CD4-positive, alpha-beta T cell treated with Interleukin-4 for 1 hour (primary cell): ENCODE measurements at regions not wholly inside any gene's neighbourhood (a gene's known extent, or its start where the extent isn't known, plus 50 kb on each side); places are given as distances from the start of the nearest gene placed in this dataset.
"Not testable (repeated sequence)": the region's sequence is repeated elsewhere in the genome, so short reads cannot be mapped to it uniquely, and the experiment has no call there.

Experiments used
- DNase-seq, 2 donors: peaks; one replicate each; pipeline ENCODE4 v3.0.0-alpha.2; 2020 to 2022

DNA sequence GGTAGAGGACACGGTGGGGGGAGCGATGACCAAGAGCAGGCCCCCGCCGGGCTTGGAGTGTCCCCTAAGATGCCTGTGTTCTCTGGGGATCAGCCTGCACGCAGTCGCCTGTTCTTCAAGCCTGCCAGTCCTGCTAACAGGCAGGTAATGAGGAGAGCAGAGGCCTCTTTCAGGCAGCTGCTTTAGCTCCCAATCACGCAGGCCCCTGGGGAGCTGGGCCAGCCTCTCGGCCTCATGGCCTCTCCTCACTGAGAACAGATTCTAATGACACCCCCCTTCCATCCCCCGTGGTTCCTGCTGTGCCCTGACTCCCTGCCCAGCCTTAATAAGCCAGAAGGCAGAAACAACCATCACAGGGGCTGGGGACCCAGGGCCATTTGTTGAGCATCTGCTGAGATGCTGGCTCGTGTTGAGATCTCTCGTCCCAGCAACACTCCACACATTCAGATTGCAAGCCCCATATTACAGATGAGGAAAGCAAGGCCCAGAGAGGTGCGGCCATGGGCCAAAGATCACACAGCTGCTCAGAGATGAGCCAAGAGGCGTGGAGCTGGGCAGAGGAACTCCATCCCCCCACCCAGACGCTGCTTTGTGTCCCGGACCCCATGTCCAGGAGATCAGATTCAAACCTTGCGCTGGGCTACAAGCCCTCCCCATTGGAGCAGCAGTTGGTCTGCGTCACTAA, 71.6 kb upstream of the CASZ1 start:
- no peak for DNase-seq

DNA sequence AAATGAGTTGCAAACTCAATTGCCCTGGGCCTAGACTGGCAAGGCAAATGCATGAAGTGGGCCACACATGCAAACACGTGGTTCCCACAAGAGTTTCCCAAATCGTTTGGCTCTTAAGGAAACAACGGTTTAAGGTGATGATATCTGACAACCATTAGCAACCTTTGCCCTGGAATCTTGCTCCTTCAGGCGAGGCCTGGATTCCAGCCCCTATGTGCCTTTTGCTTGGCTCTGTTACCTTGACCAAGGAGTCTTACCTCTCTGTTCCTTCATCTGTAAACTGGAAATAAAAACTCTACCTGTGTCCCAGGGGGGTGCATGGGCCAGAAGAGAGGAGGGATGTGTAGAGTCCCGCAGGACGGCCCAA, 72.1 kb upstream of the CASZ1 start:
- DNase-seq = no peak

DNA sequence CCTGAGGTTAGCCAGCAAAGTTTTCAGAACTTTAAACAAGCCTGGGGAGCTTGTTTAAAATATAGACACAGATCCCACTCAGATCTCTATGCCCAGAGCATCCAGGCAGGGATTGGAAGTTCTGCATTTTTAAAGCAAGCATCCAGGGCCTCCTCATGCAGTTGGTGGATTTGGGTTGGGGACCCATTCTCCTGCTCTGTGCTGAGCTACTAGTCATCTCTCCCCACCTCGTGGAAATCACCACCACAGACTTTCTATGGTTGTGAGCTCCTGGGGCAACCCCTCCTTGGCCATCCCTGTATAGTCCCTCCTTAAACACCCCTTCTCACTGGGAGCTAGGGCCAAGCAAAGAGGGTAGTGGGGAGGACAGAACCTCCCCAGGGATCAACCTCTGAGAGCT, 73.5 kb upstream of the CASZ1 start:
- DNase-seq = no peak

DNA sequence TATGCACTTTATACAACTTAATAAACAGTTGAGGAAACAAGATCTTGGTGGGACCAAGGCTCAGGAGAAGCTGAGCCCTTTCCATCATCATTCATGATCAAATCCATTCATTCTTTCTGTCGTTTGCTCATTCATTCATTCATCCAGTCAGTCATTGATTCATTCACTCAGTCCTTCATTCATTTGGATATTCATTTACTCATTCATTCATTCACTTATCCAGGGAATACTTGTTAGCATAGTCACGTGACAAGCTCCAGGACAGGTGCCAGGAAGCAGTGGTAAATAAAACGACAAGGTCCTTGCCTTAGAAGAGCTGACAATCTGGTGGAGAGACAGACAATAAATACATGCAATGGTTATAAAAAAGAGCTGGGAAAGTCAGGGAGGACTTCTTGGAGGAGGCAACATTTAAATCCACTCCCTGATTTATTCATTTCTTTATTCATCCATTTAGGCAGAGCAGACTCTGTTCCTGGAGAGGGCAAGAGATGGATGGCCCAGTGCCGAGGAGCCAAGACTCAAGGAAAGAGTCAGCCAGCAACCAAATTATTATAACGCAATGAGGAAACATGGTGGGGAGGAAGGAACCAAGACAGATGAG, 74.1 kb upstream of the CASZ1 start:
- DNase-seq = no peak

DNA sequence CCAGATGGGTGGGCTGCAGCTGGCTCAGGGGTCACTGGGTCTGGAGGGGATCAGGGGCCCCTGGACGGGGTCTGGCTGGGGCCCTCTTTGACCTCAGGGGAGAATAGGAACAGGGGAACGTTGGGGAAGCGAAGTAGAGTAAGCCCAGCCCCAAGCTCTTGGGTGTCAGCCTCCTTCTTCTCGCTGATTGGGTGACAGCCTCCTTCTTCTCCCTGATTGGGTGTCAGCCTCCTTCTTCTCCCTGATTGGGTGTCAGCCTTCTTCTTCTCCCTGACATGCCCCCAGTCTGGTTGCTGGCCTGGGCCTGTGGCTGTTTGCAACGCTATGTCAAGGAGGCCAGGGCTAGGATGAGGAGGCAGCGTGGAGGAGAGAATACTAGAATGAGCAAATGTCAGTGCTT, 76.7 kb upstream of the CASZ1 start:
- DNase-seq = no peak

DNA sequence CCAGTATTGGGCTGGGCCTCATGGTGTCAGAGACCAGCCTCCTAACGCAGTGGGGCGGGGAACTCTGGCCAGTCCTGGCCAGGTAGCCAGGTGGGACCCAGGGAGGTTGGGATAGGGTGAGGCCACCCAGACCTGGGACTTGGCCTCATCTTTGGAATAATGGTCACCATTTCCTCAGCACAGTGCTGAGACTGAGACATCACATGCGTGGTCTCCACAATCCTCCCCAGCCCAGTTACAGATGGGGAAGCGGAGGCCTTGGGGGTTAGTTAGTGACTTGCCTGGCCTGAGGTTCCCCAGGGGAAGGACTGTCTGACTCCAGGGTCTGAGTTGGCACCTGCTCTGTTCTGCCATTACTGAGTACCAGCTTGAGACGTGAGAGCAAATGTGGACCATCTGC, 77.9 kb upstream of the CASZ1 start:
- no peak for DNase-seq

DNA sequence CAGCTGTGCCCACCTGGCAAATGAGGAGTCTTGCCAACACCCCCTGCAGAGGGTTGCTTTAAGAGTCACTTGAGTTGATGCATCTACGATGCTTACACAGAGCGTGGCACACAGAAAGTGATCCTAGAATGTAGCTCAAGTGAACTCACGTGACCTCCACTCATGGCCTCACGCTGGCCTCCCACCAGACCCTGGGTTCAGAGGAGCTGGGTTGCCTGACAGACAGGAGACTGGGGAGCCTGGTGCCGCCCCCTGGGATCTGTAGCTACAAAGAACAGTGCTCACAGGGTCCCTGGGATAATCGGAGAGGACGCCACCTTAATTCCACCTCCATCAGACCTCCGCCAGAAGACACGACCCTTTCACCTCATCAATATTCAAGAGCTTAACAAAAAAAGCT, 81.4 kb upstream of the CASZ1 start:
- no peak for DNase-seq

DNA sequence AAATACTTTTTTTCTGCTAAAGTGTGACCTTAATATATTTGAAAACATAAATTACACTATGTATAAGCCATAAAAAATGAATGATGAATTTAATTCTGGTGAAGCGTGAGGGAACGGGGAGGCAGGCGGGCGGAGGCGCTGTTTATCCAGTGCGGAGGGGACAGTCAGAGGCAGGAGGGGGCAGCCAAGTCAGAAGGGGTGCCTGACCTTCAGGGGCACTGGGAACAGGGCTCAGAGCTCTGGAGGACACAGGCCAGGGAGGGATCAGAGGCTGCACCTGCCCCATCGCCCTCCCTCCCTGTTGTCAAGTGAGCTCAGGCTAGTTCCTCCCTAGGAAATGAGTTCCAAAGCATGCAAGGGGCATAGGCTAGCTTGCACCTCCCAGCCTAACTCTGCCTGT, 82.0 kb upstream of the CASZ1 start:
- no peak for DNase-seq

DNA sequence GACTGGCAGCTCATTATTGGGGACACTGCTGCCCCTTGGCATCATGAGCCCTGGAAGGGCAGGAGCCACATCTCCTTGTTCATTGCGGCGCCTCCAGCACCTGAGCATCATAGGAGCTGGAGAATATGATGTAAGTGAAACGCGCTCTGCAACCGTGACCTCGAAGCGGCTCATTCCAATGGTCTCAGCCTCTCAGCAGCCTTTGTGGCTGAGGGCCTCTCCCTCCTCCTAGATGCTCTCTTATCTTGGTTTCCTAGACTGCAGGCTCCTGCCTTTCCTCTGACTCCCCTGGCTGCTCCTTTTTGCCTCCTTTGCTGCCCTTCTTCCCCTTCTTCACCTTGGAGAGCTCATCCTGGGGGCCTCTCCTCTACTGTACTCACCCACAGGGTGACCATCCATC, 83.6 kb upstream of the CASZ1 start:
- DNase-seq = no peak

DNA sequence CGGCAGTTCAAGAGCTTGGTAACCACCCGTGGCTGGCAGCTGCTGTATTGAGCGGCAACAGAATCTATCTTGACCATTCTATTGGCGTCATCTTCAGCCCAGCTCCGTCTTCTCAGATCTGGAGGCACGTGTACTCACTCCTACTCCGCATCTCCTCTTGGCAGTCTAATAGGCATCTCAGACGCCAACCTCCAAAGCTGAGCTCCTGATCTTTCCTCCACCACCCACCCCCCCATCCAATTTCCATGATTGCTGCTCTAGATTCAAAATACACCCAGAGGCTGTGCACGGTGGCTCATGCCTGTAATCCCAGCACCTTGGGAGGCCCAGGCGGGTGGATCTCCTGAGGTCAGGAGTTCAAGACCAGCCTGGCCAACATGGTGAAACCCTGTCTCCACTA, 84.6 kb upstream of the CASZ1 start:
- DNase-seq = no peak

DNA sequence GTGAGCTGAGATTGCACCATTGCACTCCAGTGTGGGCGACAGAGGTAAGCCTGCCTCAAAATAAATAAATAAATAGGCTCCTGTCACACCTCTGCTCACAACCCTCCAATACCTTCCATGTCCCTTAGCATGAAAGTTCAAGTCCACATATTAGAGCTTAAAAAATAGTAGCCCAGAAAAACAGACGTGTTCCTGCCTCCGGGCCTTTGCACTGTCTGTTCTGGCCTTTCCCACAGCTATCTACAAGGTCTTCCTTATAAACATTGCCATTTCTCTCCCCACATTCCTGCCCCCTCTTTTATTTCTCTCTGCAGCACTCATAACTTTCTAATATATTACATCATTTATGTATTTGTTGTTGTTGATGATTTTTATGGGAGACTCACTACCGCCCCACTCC, 85.6 kb upstream of the CASZ1 start:
- DNase-seq = no peak

DNA sequence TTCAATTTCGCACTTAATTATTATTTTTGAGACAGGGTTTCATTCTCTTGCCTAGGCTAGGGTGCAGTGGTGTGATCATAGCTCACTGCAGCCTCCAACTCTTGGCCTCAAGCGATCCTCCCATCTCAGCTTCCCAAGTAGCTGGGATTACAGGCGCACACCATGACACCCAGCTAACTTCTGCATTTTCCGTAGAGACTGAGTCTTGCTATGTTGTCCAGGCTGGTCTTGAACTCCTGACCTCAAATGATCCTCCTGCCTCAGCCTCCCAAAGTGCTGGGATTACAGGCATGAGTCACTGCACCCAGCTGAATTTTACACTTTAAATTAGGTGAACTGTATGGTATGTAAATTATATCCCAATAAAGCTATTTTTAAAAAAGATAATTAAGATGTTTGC, 90.6 kb upstream of the CASZ1 start:
- not testable (repeated sequence) for DNase-seq

DNA sequence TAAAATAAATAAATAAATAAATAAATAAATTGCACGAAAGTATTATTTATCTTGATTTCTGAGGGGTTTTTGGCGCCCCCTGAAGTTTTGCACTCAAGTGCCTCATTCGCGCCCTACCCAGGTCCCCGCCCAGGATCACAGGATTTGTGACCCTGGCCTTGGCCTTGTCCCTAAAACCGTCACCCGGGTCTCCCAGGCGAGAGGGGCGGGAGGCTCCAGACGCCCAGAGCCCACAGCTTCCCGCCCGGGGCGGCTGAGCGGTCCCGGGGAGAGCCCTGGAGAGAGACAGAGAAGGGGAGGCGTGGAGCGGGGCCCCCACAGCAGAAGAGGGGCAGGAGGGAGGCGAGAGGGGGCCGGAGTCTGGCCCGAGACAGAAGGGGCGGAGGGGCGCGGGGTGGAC, 91.8 kb upstream of the CASZ1 start:
- DNase-seq = no peak

DNA sequence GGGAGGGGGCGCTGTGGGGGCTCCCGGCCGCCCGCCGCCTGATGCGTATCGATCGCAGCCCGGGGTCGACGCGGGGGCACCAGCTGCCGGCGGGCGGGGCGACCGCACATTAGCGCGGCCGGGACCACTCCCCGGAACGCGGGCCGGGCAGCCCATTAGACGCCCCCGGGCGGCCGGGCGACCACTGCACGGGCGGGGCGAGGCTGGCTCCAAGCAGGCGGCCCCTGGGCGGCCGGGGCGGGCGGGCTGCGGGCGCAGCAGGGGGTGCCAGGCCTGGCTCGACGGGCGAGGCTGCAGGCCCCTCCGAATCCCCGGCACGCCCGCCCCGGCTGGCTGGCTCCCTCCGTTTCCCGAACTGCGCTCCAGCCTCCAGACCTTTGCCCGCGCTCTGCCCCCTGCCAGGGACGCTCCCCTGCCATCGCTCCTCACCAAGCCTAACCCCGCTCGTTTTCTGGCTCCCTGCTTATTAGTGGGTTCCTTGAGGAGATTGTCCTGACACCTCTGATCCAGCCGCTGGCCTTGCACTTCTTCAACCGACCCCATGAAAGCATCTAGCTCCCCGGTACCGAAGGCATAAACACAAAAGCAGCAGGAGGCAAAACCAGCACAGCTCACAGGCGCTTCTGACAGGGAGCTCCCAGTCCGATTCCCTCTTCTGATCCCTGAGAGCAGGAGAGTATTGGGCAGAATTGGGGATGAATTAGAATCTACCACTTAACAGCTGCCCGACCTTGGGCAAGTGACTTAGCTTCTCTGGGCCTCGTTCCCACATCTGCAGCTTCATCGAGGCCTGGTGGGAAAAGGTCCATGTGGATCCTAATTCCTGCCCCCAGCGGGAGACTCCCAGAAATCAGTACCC, 92.6 kb upstream of the CASZ1 start:
- DNase-seq = no peak

DNA sequence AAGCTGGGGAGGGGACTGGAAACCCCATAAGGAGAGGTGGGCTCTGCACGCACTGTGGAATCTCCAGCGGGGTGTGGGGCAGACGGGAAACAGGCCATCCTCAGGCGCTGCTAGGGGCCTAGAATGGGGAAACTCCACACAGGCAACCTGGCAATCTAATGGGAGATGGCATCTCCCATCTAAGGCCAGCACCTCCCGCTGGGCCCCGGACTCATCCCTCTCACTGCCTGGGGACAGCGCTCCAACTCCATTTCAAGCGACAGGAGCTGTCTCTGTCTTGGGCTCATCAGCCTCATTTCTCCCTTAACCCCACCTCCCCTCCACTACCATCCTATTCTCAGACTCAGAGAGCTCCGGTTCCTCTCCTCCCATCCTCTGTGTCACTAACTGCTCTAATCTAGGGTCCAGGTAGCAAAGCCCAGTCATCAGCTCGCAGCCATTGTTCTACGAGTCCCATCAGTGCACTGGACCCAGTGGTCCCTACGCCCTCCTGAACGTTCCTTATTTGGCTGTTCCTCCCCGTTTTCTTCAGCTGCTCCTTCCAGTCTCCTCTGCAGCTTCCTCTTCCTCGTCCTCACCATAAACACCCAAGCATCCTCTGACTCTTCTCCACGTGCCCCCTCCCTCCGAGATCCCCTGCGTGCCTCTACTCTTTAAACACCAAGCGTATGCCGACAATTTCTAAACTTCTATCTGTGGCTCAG, 93.4 kb upstream of the CASZ1 start:
- DNase-seq = no peak

DNA sequence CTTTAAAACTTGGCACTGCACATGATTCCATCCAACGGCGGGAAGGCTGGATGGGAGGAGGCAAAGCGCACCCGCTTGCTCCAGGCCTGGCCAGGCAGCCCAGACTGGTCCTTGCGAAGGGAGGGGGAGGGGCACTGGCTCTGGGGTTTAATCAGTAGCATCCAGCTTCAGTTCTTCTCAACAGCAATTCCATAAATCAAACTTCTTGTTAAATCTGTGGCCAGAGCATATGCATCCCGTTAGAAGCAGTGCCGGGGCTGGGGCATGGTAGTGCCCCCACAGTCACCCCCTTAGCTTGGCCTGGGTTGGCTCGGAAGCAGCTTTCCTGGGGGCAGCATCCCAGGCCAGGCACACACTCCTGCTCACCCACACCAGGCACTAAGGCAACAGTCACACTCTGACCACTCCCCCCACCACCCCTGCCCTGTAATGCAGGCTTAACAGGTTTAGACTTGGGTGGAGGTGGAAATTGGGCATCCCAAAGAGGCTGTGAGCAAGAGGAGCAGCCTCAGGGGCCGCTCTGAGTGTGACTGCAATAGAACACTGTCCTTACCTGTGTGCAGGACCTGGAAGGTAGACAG, 94.1 kb upstream of the CASZ1 start:
- no peak for DNase-seq

DNA sequence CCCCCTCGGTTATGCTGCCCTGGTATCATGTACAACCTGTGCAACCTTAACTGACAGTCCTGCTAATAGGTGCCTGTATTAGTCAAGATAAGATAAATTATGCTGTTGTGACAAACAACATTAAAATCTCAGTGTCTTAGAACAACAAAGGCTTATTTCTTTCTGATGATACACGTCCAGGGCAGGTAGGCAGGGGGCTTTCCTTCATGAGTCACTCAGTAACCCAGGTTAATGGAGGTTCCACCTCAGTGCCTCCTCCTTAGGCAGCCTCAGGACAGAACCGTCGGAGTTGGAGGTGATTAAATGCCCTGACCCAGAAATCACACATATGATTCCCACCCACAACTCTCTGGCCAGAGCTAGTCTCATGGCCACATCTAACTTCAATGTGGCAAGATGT, 94.6 kb upstream of the CASZ1 start:
- no peak for DNase-seq

DNA sequence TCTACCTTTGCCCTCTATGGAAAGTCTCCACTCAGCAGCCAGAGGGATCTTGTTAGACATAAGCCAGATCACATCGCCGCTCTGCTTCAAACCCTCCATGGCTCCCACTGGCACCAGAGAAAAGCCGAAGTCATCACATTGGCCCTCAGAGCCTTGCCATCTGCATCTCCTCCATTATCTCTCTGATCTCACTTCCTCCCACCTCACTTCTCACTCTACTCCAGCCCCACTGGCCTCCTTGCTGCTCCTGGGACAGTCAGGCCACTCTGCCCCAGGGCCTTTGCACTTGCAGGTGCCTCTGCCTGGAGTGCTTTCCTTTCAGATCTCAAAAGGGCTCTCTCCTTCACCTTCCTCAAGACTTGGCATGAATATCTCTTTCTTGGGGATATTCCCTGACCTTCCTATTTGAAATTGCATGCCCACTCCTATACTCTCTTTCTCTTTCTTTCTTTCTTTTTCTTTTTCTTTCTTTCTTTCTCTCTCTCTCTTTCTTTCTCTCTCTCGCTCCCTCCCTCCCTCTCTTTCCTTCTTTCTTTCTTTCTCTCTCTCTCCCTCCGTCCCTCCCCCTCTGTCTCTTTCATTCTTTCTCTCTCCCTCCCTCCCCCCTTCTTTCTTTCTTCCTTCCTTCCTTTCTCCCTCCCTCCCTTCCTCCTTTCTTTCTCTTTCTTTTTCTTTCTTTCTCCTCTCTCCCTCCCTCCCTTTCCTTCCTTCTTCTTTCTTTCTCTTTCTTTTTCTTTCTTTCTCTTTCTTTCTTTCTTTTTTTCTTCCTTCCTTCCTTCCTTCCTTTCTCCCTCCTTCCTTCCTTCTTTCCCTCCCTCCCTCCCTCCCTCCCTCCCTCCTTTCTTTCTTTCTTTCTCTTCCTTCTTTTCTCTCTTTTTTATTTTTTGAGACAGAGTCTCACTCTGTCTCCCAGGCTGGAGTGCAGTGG, 96.0 kb upstream of the CASZ1 start:
- no peak for DNase-seq

DNA sequence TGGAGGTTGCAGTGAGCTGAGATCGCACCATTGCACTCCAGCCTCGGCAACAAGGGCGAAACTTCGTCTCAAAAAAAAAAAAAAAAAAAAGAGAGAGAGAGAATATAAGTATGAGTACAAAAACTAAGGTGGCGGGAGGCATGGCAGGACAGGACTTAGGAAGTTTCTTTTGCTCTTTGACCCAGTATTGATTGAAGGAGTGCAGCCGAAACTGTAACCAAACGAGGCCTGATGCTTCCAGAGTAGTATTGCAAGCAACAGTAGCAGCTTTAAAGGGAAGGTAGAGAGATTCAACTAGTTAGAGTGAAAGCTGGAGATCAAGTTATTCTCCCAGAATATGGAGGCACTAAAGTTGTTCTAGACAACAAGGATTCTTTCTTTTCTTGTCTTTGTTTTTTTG, 99.2 kb upstream of the CASZ1 start:
- no peak for DNase-seq

DNA sequence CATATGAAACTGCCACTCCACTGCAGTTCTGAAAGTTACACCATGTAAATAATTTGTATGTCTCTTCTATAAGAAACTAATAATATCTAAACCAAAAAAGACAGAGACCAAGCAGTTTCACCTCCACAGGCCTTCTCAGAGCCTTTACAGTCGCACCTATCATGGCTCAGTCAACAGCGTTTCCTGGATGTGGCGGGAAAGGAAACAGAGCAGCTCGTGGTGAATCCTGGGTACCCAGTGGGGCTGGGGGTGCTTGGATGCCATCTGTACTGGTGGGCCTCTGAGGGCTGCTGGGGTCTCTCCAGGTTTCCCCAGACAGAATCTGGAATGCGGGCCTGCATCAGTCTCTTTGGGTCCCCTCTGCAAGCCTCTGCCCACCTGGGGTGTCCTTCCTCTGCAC, 100.2 kb upstream of the CASZ1 start:
- no peak for DNase-seq

DNA sequence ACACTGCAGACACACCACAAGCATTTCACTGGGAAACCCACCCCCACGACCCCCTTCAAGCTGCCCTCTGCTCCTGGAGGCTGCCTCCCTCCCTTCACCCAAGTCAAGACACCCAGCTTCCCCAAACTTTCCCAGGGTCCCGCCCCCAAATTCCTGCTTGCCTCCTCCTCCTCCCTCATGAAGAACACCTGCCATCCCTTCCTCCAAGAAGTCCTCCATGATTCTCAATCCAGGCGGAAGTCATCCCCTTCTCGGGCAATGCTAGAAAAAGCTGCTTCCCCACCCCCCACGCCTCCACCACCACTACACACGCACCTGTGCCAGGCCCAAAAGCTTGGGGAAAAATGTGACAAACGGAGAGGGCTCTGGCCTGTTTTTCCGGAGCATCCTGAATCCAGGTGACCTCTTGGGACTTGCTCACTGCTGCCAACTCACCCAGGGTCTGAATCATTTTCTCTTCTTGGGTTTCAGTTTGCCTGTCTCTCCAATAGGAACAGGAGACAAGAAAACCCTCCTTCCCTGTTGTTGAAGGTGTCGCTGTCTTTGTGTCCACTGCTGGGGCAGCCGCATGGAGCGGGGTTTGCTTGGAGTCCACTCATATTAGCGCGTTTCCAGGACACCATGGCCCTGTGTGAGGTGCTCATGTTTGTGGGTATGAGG, 101.0 kb upstream of the CASZ1 start:
- no peak for DNase-seq
